ENCODE measurements at regions not wholly inside any gene's neighbourhood (a gene's known extent, or its start where the extent isn't known, plus 50 kb on each side); places are given as distances from the start of the nearest gene placed in this dataset.

DNA sequence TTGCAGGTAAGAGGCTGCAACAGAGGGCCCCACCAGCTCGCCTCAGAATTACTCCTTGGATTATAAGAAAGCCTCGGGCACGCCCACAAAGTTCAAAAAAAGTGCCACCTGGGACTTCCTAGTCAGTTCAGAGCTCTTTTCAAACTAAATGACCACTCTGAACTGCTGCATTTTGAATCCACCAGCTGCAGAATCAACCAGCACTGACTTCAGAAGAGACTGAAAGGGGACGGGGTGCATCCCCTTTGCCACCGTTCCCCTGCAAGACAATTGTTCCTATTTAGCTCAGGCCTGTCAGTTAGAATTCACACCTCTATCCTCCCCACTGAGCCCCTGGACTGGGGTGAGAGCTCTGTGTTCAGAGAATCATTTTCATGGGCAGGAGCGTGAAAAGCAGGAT is 181.4 kb upstream of the GADL1 start:
- TF ChIP-seq, protein P1, sequence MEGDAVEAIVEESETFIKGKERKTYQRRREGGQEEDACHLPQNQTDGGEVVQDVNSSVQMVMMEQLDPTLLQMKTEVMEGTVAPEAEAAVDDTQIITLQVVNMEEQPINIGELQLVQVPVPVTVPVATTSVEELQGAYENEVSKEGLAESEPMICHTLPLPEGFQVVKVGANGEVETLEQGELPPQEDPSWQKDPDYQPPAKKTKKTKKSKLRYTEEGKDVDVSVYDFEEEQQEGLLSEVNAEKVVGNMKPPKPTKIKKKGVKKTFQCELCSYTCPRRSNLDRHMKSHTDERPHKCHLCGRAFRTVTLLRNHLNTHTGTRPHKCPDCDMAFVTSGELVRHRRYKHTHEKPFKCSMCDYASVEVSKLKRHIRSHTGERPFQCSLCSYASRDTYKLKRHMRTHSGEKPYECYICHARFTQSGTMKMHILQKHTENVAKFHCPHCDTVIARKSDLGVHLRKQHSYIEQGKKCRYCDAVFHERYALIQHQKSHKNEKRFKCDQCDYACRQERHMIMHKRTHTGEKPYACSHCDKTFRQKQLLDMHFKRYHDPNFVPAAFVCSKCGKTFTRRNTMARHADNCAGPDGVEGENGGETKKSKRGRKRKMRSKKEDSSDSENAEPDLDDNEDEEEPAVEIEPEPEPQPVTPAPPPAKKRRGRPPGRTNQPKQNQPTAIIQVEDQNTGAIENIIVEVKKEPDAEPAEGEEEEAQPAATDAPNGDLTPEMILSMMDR (IDR thresholded peaks at IDR 0.05): no peak
- no peak for TF ChIP-seq POLR2A (IDR thresholded peaks at IDR 0.05)

Data from body of pancreas (tissue), 4 donors.